ENCODE measurements at regions not wholly inside any gene's neighbourhood (a gene's known extent, or its start where the extent isn't known, plus 50 kb on each side); places are given as distances from the start of the nearest gene placed in this dataset.

DNA sequence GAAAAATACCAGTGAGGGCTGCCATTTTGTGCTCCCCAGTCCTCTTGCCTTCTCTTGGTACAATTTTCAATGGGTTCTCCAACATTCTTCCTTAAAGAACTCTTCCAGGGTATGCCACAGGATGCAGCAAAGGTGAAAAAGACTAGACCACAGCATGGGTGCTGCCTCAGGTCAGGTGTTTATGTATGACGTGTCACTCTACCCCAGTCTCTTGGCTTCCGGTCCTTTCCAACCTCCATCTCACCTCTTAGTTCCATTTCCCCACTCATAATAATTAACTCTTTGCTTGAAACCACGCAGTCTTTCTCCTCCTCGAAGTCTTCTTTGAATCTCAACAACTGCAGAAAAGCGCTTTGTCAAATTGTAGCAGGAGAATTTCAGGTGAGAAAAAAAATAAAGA lies 104.7 kb upstream of the TBC1D5 start:
- no peak for TF ChIP-seq CTCF (IDR thresholded peaks at IDR 0.05)
- TF ChIP-seq ARID4B (CRISPR knock-in tag; IDR thresholded peaks at IDR 0.05; ENCODE audit: borderline replicate concordance): no peak
- TF ChIP-seq, protein P1, sequence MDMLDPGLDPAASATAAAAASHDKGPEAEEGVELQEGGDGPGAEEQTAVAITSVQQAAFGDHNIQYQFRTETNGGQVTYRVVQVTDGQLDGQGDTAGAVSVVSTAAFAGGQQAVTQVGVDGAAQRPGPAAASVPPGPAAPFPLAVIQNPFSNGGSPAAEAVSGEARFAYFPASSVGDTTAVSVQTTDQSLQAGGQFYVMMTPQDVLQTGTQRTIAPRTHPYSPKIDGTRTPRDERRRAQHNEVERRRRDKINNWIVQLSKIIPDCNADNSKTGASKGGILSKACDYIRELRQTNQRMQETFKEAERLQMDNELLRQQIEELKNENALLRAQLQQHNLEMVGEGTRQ (CRISPR knock-in tag; IDR thresholded peaks at IDR 0.05): no peak
- TF ChIP-seq, protein P2, sequence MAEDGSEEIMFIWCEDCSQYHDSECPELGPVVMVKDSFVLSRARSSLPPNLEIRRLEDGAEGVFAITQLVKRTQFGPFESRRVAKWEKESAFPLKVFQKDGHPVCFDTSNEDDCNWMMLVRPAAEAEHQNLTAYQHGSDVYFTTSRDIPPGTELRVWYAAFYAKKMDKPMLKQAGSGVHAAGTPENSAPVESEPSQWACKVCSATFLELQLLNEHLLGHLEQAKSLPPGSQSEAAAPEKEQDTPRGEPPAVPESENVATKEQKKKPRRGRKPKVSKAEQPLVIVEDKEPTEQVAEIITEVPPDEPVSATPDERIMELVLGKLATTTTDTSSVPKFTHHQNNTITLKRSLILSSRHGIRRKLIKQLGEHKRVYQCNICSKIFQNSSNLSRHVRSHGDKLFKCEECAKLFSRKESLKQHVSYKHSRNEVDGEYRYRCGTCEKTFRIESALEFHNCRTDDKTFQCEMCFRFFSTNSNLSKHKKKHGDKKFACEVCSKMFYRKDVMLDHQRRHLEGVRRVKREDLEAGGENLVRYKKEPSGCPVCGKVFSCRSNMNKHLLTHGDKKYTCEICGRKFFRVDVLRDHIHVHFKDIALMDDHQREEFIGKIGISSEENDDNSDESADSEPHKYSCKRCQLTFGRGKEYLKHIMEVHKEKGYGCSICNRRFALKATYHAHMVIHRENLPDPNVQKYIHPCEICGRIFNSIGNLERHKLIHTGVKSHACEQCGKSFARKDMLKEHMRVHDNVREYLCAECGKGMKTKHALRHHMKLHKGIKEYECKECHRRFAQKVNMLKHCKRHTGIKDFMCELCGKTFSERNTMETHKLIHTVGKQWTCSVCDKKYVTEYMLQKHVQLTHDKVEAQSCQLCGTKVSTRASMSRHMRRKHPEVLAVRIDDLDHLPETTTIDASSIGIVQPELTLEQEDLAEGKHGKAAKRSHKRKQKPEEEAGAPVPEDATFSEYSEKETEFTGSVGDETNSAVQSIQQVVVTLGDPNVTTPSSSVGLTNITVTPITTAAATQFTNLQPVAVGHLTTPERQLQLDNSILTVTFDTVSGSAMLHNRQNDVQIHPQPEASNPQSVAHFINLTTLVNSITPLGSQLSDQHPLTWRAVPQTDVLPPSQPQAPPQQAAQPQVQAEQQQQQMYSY (CRISPR knock-in tag; IDR thresholded peaks at IDR 0.05): no peak
- TF ChIP-seq, protein P3, sequence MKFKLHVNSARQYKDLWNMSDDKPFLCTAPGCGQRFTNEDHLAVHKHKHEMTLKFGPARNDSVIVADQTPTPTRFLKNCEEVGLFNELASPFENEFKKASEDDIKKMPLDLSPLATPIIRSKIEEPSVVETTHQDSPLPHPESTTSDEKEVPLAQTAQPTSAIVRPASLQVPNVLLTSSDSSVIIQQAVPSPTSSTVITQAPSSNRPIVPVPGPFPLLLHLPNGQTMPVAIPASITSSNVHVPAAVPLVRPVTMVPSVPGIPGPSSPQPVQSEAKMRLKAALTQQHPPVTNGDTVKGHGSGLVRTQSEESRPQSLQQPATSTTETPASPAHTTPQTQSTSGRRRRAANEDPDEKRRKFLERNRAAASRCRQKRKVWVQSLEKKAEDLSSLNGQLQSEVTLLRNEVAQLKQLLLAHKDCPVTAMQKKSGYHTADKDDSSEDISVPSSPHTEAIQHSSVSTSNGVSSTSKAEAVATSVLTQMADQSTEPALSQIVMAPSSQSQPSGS (CRISPR knock-in tag; IDR thresholded peaks at IDR 0.05; ENCODE audit: borderline replicate concordance, low read depth): no peak
- no peak for TF ChIP-seq NFYB (CRISPR knock-in tag; conservative IDR thresholded peaks at IDR 0.05; ENCODE audit: low read depth)

All from WTC11 (cell line).